CD4-positive, alpha-beta T cell (primary cell): ENCODE measurements at regions not wholly inside any gene's neighbourhood (a gene's known extent, or its start where the extent isn't known, plus 50 kb on each side); places are given as distances from the start of the nearest gene placed in this dataset.

Experiments
- ATAC-seq: fragments of 200-7000 bp; cut with Tn5 transposase; one replicate; pipeline ENCODE4 v1.10.0; 2022; ENCODE audit warnings: mild to moderate bottlenecking; ENCODE audit not compliant: poor library complexity
- CTCF ChIA-PET: fragments of 350-600 bp; sonication (Branson Sonifier 250); formaldehyde crosslinking; loops from one replicate; lab custom pipeline; 2021; ENCODE audit warnings: antibody characterized with exemption, inconsistent platforms; lab: Charles Lee
- POLR2A ChIA-PET: fragments of 350-600 bp; sonication (Branson Sonifier 250); formaldehyde crosslinking; loops from one replicate; lab custom pipeline; 2021; ENCODE audit warnings: antibody characterized with exemption, inconsistent platforms; lab: Charles Lee
- DNase-seq, 14 experiments: peaks; one replicate each; pipeline ENCODE4 v3.0.0-alpha.2; 2013 to 2020; ENCODE audit warnings: mixed read lengths in 2 of 14
- H3K27ac ChIP-seq, 2 donors: one replicate each; pipeline versions ENCODE4 v1.5.1 to v1.7.0; 2013; ENCODE audit warnings: low read length in 2 of 2, low read depth in 1 of 2, mild to moderate bottlenecking in 1 of 2
- H3K27me3 ChIP-seq, 2 experiments: 1 replicate in 1 of 2; 2 replicates in 1 of 2; pipeline versions ENCODE4 v1.6.1 to v1.7.0; 2013; ENCODE audit warnings: low read length in 2 of 2, control low read depth in 1 of 2, mild to moderate bottlenecking in 1 of 2, moderate library complexity in 1 of 2; ENCODE audit not compliant: insufficient read depth in 2 of 2, control insufficient read depth in 1 of 2
- H3K36me3 ChIP-seq: one replicate; pipeline ENCODE4 v1.6.1; 2013; ENCODE audit warnings: low read length, control low read depth; ENCODE audit not compliant: insufficient read depth
- H3K4me1 ChIP-seq: one replicate; pipeline ENCODE4 v1.6.1; 2013; ENCODE audit warnings: low read length, control low read depth; ENCODE audit not compliant: insufficient read depth
- H3K4me3 ChIP-seq: one replicate; pipeline ENCODE4 v1.5.1; 2013; ENCODE audit warnings: mild to moderate bottlenecking, low read length, moderate library complexity
- H3K9me3 ChIP-seq, 2 experiments: 1 replicate in 1 of 2; 2 replicates in 1 of 2; pipeline versions ENCODE4 v1.6.1 to v1.7.0; 2013; ENCODE audit warnings: low read length in 2 of 2, mild to moderate bottlenecking in 2 of 2, control low read depth in 1 of 2, moderate library complexity in 1 of 2; ENCODE audit not compliant: control insufficient read depth in 1 of 2, insufficient read depth in 1 of 2
- H3K27ac Mint-ChIP-seq: one replicate; pipeline ENCODE4 v1.8.0; 2020; ENCODE audit warnings: mixed read lengths
- H3K27me3 Mint-ChIP-seq: one replicate; pipeline ENCODE4 v1.8.0; 2021; ENCODE audit warnings: mixed read lengths
- H3K36me3 Mint-ChIP-seq: one replicate; pipeline ENCODE4 v1.8.0; 2021; ENCODE audit warnings: low read depth, mixed read lengths
- H3K4me1 Mint-ChIP-seq: one replicate; pipeline ENCODE4 v1.8.0; 2021; ENCODE audit warnings: low read depth, mixed read lengths
- H3K4me3 Mint-ChIP-seq: one replicate; pipeline ENCODE4 v1.8.0; 2020; ENCODE audit warnings: mild to moderate bottlenecking, mixed read lengths
- H3K9me3 Mint-ChIP-seq: one replicate; pipeline ENCODE4 v1.8.0; 2020; ENCODE audit warnings: mixed read lengths
- intact Hi-C, 2 experiments: fragments of 100-400 bp; cut with DNase I in 1 of 2; cut with micrococcal nuclease in 1 of 2; formaldehyde crosslinking; loops; one replicate each; pipeline versions ENCODE4 v1.15.1 to v1.9.0; 2023 to 2025; cut with DNase I, micrococcal nuclease
- TF ChIP-seq, protein P1 (sequence below): fragments of 200-600 bp; IDR thresholded peaks from one replicate; pipeline ENCODE4 v1.8.0; 2022; ENCODE audit warnings: antibody characterized with exemption, mild to moderate bottlenecking

DNA sequence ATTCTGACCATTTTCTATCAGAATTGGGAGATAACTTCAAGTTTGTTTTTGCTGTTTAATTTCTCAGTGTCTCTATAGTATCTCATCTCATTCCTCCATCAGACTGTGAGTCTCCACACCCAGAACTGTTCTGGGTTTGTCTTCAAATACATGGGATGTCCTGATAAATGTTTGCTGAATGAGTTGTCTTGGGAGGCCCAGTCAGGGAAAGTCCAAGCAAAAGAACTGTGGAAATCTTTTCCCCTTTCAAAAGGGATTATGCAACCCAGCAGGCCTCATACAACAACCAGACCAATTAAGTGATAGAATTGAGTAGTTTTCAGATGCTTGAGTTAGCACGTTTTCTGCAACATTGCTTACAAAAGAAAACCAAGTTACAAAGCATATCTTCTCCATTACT, 324.4 kb downstream of the BRINP1 start:
- Mint-ChIP-seq H3K27me3 (no peaks in the 10 kb centered on the region), H3K27ac (no peak overlapping the region), H3K4me1 (no peaks in the 10 kb centered on the region), H3K4me3 (no peak overlapping the region), H3K36me3 (no peaks in the 10 kb centered on the region), H3K9me3 (no peaks in the 10 kb centered on the region)
- Histone ChIP-seq H3K27me3 (no peaks in the 10 kb centered on the region), H3K9me3 (peaks cover 0 to 4% of the 10 kb centered on the region in 2 experiments), H3K36me3 (no peaks in the 10 kb centered on the region), H3K4me1 (no peaks in the 10 kb centered on the region), H3K27ac (no peak overlapping the region), H3K4me3 (no peak overlapping the region)
- TF ChIP-seq, protein P1, sequence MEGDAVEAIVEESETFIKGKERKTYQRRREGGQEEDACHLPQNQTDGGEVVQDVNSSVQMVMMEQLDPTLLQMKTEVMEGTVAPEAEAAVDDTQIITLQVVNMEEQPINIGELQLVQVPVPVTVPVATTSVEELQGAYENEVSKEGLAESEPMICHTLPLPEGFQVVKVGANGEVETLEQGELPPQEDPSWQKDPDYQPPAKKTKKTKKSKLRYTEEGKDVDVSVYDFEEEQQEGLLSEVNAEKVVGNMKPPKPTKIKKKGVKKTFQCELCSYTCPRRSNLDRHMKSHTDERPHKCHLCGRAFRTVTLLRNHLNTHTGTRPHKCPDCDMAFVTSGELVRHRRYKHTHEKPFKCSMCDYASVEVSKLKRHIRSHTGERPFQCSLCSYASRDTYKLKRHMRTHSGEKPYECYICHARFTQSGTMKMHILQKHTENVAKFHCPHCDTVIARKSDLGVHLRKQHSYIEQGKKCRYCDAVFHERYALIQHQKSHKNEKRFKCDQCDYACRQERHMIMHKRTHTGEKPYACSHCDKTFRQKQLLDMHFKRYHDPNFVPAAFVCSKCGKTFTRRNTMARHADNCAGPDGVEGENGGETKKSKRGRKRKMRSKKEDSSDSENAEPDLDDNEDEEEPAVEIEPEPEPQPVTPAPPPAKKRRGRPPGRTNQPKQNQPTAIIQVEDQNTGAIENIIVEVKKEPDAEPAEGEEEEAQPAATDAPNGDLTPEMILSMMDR, result no peak
- intact Hi-C loops, result no loop called here
- POLR2A ChIA-PET, result no interaction called here
- no peak for DNase-seq
- CTCF ChIA-PET, result no interaction called here
- ATAC-seq, result no peak

- CTCF ChIA-PET, result no interaction called here
- Histone ChIP-seq H3K27ac (no peak overlapping the region), H3K4me1 (no peaks in the 10 kb centered on the region), H3K27me3 (no peaks in the 10 kb centered on the region), H3K36me3 (no peaks in the 10 kb centered on the region), H3K4me3 (no peak overlapping the region), H3K9me3 (no peaks in the 10 kb centered on the region)
- Mint-ChIP-seq H3K27me3 (no peaks in the 10 kb centered on the region), H3K4me3 (no peak overlapping the region), H3K9me3 (no peaks in the 10 kb centered on the region), H3K4me1 (no peaks in the 10 kb centered on the region), H3K36me3 (no peaks in the 10 kb centered on the region), H3K27ac (no peak overlapping the region)
- POLR2A ChIA-PET, result no interaction called here
- TF ChIP-seq, protein P1, result no peak
- ATAC-seq (no peak), DNase-seq (no peak)
- intact Hi-C loops, result no loop called here
Measured at GRCh38 chr9:119047513-119048307, 321.5 kb downstream of the BRINP1 start.

DNA sequence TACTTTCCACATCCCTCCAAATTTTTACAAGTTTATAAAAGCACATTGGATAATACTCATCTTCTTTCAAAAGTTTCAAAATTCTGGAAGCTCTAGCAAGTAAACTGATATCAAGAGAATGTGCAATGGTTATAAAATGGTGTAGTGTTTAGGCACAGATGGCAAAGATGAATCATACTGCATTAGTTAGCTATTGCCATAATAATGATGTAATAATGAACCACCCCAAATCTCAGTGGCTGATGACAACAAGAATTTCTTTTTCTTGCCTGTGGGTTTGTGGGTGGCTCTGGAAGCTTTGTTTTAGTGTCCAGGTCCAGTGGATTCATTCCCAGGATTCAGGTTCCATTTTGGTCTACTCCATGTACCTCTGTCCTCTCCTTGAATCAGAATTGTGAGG, 319.0 kb downstream of the BRINP1 start:
- no peaks in the 10 kb centered on the region for H3K9me3 ChIP-seq
- POLR2A ChIA-PET, result no interaction called here
- TF ChIP-seq, protein P1, result no peak

More for the DNA sequence above, 319.0 kb downstream of the BRINP1 start:
- intact Hi-C loops, result no loop called here
- no peaks in the 10 kb centered on the region for H3K9me3 Mint-ChIP-seq
- H3K27ac Mint-ChIP-seq, result no peak overlapping the region
- no peak for DNase-seq
- Histone ChIP-seq H3K27me3 (no peaks in the 10 kb centered on the region), H3K4me1 (no peaks in the 10 kb centered on the region), H3K4me3 (no peak overlapping the region), H3K36me3 (no peaks in the 10 kb centered on the region), H3K27ac (no peak overlapping the region)
- CTCF ChIA-PET, result no interaction called here
- ATAC-seq, result no peak
- no peaks in the 10 kb centered on the region for H3K27me3 Mint-ChIP-seq
- no peaks in the 10 kb centered on the region for H3K4me1 Mint-ChIP-seq
- no peaks in the 10 kb centered on the region for H3K36me3 Mint-ChIP-seq
- no peak overlapping the region for H3K4me3 Mint-ChIP-seq
